ENCODE measurements at regions not wholly inside any gene's neighbourhood (a gene's known extent, or its start where the extent isn't known, plus 50 kb on each side); places are given as distances from the start of the nearest gene placed in this dataset.

DNA sequence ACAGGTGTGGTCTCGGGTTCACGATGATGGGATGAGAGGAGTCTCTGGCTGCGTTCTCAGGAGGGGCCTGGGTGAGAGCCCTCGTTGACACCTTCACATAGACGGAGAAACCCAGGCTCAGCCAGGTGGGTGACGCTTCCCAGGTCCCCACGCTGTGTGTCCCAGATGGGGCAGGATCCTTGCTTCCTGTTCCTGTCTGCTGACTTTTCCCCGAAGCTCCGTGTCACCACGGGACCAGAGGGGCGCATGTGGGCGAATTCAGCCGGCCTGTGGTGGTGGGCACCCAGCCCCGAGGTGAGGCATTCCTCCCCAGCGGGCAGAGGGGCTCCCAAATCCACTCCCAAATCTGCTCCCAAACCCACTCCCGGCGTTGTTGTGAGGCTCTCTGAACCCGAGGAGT, 732.8 kb downstream of the BRD1 start:
- DNase-seq = no peak

DNA sequence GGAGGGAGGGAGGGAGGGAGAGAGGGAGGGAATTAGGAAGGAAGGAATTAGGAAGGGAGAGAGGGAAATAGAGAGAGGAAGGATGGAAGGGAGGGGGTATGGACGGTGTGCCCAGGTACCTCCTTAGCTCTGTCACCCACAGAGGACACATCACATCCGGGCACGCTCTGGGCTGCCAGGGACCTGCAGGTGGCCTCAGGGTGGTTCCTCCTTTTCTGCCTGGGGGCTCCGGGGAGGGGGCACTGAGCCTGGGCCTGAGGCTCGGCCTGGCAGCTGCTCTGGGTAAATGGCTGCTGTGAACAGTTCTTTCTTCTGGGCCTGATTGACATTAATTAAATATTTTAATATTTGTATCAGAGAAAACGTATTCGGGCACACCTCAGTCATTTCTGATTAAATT, 733.5 kb downstream of the BRD1 start:
- no peak for DNase-seq

DNA sequence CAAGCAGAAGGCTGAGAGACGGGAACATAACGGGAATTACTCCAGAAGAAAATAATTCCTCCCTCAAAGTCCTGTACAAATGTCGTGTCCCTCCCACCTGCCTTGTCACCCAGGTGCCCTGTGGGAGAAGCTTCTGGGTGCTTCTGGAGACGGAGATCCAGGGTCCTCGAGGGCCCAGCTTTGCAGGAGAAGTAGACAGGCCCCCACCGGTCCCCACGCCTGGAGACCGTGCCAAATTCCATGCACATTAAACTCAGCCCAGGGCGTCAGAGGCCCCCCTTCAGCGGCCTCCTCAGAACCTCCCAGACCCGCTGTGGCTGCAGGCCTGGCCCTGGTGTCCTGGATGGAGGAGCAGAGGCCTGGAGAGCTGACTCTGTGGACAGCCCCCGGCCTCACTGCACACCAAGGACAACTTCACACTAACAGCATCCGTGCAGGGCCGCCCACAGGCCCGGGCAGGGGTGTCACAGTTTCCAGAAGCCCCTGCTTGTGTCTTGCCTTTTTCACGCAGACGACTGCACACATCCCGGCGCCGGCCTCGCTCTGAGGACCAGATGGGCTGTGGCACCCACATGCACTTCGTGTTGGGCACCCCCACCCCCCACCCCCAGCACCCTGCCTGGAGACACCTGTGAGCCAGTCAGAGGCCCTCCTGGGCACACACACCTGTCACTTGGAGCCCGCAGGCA, 734.3 kb downstream of the BRD1 start:
- DNase-seq = no peak

DNA sequence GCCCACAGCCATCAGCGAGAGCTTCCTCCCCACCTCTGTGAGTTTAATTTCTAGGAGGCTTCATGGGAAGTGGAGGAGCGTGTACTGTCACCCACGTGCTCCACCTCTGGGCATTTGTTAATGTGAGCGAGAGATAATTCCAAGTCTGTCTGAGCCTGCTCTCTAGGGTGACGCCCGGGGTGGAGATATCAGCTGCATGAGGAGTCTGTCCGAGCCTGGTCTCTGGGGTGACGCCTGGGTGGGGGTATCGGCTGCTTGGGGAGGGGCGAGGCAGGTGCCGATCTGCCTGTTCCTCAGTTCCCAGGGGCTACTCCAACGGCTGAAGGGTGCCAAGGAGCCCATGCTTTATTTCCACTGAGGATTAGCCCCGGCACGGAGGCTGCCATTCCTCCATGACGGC, 735.0 kb downstream of the BRD1 start:
- no peak for DNase-seq

DNA sequence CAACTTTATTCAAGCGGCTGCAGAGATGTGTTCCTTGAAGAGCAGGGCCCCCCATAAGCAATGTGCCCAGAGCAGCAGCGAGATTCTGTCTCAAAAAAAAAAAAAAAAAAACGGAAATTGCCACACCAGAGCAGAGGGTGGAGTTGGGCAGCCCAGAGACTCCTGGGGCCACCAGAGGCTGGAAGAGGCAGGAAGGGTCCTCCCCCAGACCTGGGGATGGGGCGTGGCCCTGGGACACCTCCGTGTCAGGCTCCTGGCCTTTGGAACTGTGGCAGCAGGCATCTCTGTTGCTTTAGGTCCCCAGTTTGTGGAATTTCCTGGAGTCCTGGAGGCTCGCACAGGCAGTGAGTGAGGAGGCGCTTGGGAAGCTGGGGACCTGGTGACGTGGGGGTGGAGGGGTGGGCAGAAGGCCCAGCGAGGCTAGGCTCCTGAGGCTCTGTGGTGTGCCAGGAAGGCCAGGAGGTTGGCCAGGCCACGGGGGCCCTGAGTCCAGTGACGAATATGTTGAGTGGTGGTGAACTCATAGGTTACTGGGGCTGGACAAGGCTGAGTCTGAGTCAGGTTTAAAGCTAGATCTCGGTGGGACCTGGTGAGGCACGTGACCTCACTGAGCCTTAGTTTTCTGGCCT, 735.6 kb downstream of the BRD1 start:
- no peak for DNase-seq

DNA sequence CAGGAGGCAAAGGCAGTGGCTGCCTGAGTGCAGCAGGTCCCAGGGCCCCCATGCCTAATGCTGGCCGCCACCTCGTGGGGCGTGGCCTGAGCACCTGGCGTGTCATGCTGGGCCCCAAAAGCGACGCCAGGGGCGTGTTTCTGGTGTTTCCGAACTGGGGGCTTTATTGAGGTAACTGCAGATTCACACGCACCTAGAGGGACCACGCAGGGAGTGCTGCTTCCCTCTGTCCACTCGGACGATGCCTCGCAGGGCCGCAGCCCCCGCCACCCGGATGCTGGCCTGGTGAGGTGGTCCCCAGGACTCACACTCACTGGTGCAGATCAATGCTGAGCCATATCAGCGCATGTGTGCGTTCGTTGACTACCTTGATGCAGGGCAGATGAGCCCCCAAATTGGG, 736.2 kb downstream of the BRD1 start:
- no peak for DNase-seq

DNA sequence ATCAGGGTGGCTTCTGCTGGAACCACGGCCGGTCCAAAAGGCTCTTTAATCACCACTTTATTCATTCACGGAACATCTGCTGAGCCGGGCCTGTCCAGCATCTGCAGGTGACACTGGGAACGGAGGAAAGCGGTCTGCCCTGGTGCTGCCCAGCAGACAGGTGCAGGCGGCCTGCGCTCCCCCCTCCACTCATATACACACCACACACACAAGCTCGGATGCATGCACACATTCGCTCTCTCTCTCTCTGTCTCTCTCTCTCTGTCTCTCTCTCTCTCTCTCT, 736.9 kb downstream of the BRD1 start:
- no peak for DNase-seq

DNA sequence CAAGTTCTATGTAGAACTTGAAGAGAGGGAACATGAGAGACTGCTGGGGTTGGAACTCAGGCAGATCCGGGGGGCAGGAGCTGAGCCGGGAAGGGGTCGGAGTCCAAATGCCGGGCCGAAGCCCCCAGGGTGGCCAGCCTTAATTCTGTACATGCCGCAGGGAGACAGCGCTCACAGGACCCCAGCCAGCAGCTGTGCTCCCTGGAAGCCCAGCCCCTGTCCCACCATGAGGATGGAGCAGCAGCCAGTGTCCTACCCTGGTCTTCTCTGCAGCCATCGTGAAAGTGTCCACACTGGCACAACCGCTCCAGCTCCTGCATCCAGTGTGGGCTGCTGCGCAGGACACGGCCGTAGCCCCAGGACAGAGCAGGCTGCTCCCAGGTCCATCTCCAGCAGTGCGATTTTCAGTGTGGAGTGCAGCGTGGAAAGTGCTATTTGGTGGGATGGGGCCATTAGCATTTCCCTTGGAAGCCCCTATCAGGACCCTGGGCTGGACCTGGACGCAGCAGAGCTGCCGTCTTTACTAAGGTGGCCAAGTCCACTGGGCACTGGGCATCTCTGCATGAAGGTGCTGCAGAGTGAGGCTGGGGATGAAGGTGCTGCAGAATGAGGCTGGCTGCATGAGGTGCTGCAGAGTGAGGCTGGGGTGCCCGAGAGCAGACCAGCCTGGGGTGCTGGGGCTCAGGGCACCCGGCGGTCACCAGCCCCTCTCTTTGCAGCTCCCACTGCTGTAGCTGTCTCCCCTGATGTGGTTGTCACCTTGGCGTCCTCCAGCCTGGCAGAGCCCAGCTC, 737.4 kb downstream of the BRD1 start:
- no peak for DNase-seq

DNA sequence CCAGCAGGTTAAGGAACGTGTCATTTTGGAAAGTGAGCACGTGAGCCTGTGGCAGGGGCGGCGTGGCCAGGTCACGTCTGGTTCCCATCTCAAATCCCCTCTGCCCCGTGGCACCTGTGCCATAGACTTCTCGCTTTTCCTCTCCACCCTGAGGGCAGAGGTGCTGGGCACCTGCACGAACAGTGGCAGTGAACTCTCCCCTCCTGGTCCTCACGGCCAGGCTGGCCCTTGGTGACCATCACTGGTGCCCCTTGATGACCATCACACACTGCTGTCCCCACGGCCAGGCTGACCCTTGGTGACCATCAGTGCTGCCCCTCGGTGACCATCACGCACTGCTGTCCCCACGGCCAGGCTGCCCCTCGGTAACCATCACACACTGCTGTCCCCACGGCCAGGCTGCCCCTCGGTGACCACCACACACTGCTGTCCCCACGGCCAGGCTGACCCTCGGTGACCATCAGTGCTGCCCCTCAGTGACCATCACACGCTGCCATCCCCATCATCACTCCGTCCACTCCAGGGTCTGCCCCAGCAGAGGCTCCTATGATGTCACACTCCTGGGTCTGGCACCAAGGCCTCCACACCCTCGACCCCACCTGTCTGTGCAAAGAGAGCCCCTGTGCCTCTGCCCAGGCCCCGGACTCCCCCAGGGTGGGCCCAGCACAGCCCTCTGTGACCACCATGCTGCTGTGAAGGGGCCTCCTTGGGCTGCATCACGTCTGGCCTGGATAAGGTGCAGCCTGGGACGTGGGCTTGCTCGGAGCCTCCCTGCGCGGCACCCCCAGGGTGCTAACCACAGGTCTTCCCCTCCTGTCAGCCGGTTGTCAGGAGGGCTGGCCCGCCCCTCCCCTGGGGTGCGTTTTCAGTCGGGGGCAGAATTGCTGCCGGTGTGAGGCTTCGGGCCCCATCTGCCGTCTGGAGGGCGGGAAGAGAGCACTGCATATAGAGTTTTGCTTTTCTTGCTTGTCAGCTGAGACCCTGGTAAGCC, 738.6 kb downstream of the BRD1 start:
- DNase-seq = no peak

DNA sequence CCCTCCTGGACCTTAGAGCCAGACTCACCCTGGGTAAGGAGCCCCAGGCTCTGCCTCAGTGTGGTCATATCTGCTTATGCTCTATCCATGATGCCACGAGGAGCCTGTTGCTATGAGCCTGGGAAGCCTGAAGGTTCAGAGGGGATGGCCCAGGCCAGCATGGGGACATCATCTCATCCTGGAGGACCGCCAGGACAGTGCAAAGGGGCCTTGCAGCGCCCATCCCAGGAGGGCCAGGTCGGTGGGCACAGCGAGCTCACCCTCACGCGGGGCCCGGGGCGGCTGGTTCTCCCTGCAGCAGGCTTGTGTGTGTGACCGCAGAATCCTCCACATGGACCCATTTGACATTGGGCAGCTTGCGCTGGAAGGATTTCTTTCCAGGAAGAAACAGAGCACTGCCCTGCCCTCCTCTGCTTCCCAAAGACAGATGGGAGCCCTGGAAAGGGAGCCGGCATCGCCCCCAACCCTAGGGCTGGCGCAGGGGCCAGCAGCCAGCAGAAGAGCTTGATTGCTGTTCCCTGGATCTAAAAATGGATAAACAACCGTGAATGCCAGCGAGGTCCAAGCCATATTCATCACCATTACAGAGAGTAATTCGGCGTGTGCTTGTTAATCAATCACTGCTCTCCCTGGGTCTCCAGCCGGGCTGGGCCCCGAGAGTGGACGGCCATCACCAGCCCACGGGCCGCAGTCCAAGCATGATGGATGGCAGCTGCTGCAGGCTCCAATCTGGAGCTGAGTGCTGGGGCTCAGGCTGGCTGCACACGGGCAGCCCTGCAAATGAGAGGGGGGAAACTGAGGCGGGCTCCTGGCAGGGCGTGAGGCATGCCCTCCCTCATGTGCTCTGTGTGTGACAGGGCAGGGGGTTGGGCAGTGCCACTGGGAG, 739.7 kb downstream of the BRD1 start:
- no peak for DNase-seq

DNA sequence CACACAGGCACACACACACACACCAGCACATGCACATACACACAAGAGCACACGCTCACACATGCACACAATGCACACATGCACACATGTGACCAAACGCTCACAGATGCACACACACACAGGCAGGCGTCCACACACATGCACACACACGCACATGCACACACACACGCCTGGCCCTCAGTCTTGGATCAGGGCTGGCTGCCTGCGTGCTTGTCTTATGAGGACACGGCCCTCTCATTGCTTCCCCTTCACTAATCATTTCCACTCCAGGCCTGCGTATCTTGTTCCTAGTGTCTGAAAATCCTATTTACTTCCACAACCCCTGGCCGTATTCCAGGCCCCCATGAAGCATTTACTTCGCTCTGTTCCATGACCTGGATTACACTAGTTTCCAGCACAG, 740.5 kb downstream of the BRD1 start:
- no peak for DNase-seq

DNA sequence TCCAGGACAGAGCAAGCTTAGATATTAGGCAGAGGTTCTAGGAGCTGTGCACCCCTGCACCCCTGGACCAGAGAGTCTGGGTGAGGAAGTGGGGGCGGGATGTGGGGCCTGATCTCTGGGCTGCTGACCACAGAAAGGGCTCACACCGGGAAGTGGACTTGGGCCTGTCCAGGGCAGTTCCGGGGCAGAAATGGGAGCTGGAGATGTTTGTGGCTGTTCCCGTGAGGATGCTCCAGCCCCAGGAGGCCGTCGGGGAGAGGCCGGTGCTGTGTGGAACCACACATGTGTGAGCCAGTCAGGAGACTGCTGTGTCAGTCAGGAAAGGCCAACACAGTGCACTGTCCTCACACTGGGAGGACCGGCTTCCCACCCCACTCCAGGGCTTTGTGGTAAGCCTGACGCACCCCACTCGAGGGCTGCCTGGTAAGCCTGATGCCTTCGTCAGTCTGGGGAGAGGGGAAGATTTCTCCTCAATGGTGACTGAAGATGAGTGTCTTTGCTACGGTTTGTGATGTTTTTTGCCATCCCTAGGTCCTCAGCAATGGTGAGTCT, 741.0 kb downstream of the BRD1 start:
- DNase-seq = no peak

DNA sequence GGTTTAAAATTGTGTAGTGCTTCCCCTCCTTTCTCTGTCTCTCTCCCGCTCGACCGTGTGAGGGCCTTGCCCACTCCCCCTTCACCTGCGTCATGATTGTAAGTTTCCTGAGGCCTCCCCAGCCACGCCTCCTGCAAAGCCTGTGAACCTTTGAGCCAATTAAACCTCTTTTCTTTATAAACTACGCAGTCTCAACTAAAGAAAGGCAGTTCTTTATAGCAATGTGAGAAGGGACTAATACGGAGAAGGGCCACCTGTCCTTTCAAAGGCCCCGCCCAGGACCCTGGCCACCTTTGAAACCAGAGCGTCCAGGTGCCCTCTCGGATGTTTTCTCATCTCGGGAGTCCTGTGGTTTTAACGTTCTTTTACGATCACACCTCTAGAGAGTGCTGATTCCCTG, 741.5 kb downstream of the BRD1 start:
- DNase-seq = no peak

DNA sequence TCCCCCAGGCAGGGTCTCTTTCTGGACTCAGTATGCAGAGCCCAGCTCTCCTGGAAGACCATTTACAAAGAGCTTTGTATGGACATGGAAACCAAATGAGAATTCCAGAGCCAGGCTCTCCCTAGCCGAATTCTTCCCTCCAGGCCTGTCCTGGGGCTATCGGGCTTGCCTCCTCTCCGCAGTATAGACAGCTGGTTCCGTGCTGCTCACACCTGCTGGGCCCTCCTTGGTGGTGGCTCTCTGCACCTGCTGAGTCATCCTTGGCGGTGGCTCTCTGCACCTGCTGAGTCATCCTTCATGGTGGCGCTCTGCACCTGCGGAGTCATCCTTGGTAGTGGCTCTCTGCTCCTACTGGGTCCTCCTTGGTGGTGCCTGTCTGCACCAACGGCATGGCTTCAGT, 743.5 kb downstream of the BRD1 start:
- DNase-seq = no peak

DNA sequence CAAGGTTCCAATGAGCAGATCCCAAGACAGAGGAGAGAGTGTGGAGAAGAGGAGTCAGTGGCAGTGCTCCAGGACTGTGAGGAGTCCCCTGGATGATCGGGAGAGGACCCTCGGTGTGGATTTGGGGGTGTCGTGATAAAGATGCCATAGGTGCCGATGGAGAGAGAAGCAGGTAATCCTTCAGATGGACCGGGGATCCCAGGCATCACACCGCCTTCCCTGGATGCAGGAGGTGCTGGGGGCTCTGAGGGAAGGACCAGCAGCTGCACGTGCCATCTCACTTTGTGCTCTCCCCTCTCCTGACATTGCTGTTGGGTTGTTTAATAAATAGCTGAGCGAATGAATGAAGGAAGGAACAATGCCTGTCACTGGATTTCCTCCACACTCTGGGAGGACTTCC, 744.1 kb downstream of the BRD1 start:
- no peak for DNase-seq

DNA sequence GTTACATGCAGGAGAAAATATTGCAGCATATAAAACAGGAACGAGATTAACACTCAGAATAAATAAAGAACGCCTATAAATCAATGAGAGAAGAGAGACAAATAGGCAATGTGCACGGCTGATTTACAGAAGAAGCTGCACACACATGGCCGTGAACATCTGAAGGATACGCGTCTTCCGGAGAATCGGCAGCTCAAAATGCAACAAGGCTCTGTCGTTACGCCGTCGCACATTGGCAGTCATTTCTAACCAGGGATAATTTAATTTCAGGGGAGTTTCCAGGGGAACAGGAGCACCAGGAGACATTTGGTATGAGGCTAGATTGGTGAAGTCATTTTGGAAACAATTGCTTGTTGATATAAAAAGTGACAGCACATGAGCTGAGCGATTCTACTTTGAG, 745.2 kb downstream of the BRD1 start:
- no peak for DNase-seq

DNA sequence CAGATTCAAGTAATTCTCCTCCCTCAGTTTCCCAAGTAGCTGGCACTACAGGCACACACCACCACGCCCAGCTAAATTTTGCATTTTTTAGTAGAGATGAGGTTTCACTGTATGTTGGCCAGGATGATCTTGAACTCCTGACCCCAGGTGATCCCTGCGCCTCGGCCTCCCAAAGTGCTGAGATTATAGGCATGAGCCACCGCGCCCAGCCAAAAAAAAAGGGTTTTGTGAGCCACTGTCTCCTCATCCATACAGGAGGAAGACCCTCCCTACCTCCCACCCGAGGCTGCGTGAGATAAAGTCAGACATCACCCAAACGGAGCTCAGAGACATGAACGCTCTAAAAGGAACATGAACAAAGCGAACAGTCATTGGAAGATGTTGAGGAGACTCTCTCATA, 745.7 kb downstream of the BRD1 start:
- DNase-seq = no peak

DNA sequence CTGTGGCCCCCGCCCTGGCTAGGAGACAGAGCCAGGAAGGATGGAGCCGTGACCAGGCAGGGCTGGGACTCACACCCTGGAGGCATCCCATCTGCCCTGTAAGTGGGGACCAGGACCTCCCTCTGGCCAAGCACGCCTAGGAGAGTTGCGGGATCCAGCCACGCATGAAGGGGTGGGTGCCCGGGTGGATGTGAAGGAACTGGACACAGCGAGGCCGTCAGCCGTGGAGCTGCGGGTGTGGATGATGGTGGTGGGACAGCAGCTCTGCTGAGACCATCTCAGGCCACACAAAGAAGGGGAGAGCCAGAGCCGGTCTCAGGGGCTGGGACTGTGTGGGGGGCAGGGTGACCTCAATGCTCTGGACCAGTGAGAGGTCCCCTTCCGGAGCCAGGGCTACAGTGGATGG, 746.4 kb downstream of the BRD1 start:
- no peak for DNase-seq

DNA sequence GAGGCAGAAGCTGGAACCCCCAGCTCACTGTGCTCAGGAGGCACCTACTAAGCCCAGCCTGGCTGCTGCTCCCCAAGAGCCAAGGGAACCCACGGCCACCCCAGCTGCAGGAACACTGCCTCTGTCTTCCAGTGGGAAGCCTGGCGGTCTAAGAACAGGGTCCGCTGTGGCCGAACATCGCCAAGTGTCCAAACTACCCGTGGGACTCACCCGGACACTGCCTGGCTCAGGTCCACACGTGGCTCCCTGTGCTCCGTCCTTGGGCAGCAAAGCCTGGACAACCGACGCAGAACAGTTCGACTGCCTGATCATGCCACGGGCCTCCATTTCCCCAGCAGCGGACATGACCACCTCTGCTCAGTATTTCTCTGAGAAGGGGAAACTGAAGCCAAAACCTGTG, 747.0 kb downstream of the BRD1 start:
- no peak for DNase-seq

DNA sequence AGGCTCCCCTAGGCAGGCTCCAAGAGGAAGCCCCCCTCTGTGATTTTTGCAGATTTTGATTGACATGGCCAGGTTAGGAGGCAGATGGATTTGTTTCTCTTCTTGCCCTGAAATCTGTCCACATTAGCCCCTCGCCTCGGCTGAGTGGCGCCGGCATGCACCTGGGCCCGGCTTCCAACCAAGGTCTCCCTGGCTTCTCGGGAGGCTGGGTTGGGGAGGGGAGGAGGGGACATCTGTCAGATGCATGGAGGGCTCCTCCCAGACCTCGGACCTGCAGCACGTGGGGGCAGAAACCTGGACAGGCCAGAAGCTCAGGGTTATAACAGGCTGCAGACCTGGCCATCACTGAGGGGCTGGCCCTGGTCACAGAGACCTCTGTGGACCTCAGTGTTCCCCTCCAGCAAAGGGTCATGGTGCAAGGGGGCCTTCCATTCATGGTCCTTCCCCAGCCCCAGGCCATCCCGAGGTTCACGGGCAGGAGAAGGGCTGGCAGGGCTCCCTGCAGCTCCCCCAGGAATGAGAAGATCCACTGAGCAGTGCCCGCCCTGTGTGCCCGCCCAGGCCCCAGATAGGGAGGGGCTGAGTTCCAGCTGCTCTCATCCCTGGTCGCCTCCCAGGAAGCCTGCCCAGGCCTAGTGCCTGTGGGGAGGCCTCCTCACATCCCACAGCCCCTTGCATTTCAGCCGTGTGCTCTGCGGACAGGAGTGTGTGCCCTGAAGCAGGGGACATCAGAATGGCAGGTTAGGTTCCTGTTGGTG, 747.8 kb downstream of the BRD1 start:
- no peak for DNase-seq
